ENCODE measurements at regions not wholly inside any gene's neighbourhood (a gene's known extent, or its start where the extent isn't known, plus 50 kb on each side); places are given as distances from the start of the nearest gene placed in this dataset.

DNA sequence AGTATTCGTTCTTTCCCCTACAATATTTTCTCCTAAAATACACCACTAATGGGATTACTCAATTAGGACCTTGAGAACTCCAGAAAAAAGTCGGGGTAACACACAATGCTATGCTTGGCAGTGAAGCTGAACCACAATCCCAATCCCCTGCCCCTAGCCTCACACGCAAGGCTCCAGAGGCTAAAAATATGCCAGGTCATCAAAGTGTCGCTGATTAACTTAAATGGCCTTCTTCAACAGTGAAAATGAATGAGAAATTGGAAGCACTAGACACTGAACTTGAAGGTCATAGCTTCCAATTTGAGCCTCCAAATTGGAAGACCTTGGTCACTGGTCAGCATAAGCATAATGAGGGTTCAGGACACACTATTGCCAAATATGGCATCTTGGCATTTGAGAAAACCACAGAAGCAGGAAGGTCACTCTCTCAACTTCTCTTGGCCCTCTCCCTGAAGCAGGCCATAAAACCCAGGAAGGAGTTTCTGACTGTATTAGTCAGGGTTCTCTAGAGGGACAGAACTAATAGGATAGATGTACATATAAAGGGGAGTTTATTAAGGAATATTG, 86.0 kb upstream of the SATB2 start:
- TF ChIP-seq, protein P1, sequence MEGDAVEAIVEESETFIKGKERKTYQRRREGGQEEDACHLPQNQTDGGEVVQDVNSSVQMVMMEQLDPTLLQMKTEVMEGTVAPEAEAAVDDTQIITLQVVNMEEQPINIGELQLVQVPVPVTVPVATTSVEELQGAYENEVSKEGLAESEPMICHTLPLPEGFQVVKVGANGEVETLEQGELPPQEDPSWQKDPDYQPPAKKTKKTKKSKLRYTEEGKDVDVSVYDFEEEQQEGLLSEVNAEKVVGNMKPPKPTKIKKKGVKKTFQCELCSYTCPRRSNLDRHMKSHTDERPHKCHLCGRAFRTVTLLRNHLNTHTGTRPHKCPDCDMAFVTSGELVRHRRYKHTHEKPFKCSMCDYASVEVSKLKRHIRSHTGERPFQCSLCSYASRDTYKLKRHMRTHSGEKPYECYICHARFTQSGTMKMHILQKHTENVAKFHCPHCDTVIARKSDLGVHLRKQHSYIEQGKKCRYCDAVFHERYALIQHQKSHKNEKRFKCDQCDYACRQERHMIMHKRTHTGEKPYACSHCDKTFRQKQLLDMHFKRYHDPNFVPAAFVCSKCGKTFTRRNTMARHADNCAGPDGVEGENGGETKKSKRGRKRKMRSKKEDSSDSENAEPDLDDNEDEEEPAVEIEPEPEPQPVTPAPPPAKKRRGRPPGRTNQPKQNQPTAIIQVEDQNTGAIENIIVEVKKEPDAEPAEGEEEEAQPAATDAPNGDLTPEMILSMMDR (IDR thresholded peaks at IDR 0.05; ENCODE audit: poor library complexity), result no peak
- TF ChIP-seq EZH2 (IDR thresholded peaks at IDR 0.05; ENCODE audit: borderline replicate concordance), result no peak

Data from hepatocyte (in vitro differentiated cells).